NCI-H187 (cell line): ENCODE measurements at regions not wholly inside any gene's neighbourhood (a gene's known extent, or its start where the extent isn't known, plus 50 kb on each side); places are given as distances from the start of the nearest gene placed in this dataset.
"Not testable (repeated sequence)": the region's sequence is repeated elsewhere in the genome, so short reads cannot be mapped to it uniquely, and the experiment has no call there.

ENCODE experiments used
- DNase-seq, 2 experiments: peaks; one replicate each; lab custom pipeline; 2025; lab: John Stamatoyannopoulos, UW

- DNase-seq, result not testable (repeated sequence)
Measured at GRCh38 chr17:15802917-15803316, 70.8 kb downstream of the TBC1D26 start.

- DNase-seq, result not testable (repeated sequence)
Measured at GRCh38 chr17:15806825-15807224, 74.7 kb downstream of the TBC1D26 start.

- DNase-seq, result not testable (repeated sequence)
Measured at GRCh38 chr17:15813388-15813787, 81.3 kb downstream of the TBC1D26 start.

GRCh38 chr17:15814003-15814402 lies 81.9 kb downstream of the TBC1D26 start:
- DNase-seq, result not testable (repeated sequence)

GRCh38 chr17:15817861-15818260 lies 85.8 kb downstream of the TBC1D26 start:
- DNase-seq, result not testable (repeated sequence)

- not testable (repeated sequence) for DNase-seq
Measured at GRCh38 chr17:15822280-15822679, 90.2 kb downstream of the TBC1D26 start.

- peak; percentile 27 to 44 for DNase-seq
Measured at GRCh38 chr17:15828727-15829314, 96.7 kb downstream of the TBC1D26 start.

- DNase-seq, result not testable (repeated sequence)
Measured at GRCh38 chr17:15830221-15830620, 98.1 kb downstream of the TBC1D26 start.

GRCh38 chr17:15831182-15831581 lies 99.1 kb downstream of the TBC1D26 start:
- DNase-seq, result not testable (repeated sequence)

- not testable (repeated sequence) for DNase-seq
Measured at GRCh38 chr17:15832921-15833480, 100.9 kb downstream of the TBC1D26 start.

- not testable (repeated sequence) for DNase-seq
Measured at GRCh38 chr17:15833890-15834289, 101.8 kb downstream of the TBC1D26 start.

- DNase-seq, result not testable (repeated sequence)
Measured at GRCh38 chr17:15835481-15835880, 103.4 kb downstream of the TBC1D26 start.

- not testable (repeated sequence) for DNase-seq
Measured at GRCh38 chr17:15836249-15836982, 104.3 kb downstream of the TBC1D26 start.

GRCh38 chr17:15836991-15837390 lies 104.9 kb downstream of the TBC1D26 start:
- not testable (repeated sequence) for DNase-seq

- not testable (repeated sequence) for DNase-seq
Measured at GRCh38 chr17:15847447-15848229, 97.3 kb upstream of the ADORA2B start.

GRCh38 chr17:15849054-15849453 lies 95.9 kb upstream of the ADORA2B start:
- not testable (repeated sequence) for DNase-seq

GRCh38 chr17:15850071-15850470 lies 94.9 kb upstream of the ADORA2B start:
- DNase-seq, result not testable (repeated sequence)

GRCh38 chr17:15850687-15851086 lies 94.2 kb upstream of the ADORA2B start:
- not testable (repeated sequence) for DNase-seq

GRCh38 chr17:15852863-15853262 lies 92.1 kb upstream of the ADORA2B start:
- not testable (repeated sequence) for DNase-seq

GRCh38 chr17:15856191-15856590 lies 88.7 kb upstream of the ADORA2B start:
- not testable (repeated sequence) for DNase-seq

- not testable (repeated sequence) for DNase-seq
Measured at GRCh38 chr17:15856745-15857144, 88.2 kb upstream of the ADORA2B start.

GRCh38 chr17:15858082-15858481 lies 86.8 kb upstream of the ADORA2B start:
- not testable (repeated sequence) for DNase-seq
